ENCODE measurements at regions not wholly inside any gene's neighbourhood (a gene's known extent, or its start where the extent isn't known, plus 50 kb on each side); places are given as distances from the start of the nearest gene placed in this dataset.

GRCh38 chr11:20259506-20259905 lies 99.2 kb upstream of the DBX1 start:
- Histone ChIP-seq H3K36me3 (ENCODE audit: insufficient read depth, low read length) (no peaks in the 10 kb centered on the region), H3K27me3 (ENCODE audit: insufficient read depth, low read depth, low read length) (no peaks in the 10 kb centered on the region), H3K4me2 (ENCODE audit: low read length) (no peak overlapping the region), H3K4me3 (ENCODE audit: low read length) (no peak overlapping the region), H2AFZ (ENCODE audit: low read depth, low read length) (no peak overlapping the region), H4K20me1 (ENCODE audit: insufficient read depth) (no peaks in the 10 kb centered on the region), H3F3A (ENCODE audit: insufficient read depth, low read length, poor library complexity, severe bottlenecking) (no peaks in the 10 kb centered on the region), H3K9me2 (ENCODE audit: insufficient read depth, low read length) (no peaks in the 10 kb centered on the region), H3K27ac (ENCODE audit: low read length) (no peak overlapping the region), H3K9ac (ENCODE audit: low read length) (no peak overlapping the region), H3K79me2 (replicated peaks; ENCODE audit: insufficient read depth, low read length) (no peaks in the 10 kb centered on the region), H3K9me3 (ENCODE audit: low read length) (no peaks in the 10 kb centered on the region)
- TF ChIP-seq EP300 (conservative IDR thresholded peaks at IDR 0.05; ENCODE audit: poor library complexity, severe bottlenecking) = no peak
- no peak for TF ChIP-seq TAF1 (IDR thresholded peaks at IDR 0.05; ENCODE audit: low read depth)
- no peak for TF ChIP-seq SMC3 (conservative IDR thresholded peaks at IDR 0.05; ENCODE audit: poor library complexity)
- no peak for TF ChIP-seq REST (IDR thresholded peaks at IDR 0.05; ENCODE audit: borderline replicate concordance)
- TF ChIP-seq MXI1 (conservative IDR thresholded peaks at IDR 0.05; ENCODE audit: poor library complexity, severe bottlenecking) = no peak
- TF ChIP-seq POLR2AphosphoS5 (IDR thresholded peaks at IDR 0.05) = no peak

DNA sequence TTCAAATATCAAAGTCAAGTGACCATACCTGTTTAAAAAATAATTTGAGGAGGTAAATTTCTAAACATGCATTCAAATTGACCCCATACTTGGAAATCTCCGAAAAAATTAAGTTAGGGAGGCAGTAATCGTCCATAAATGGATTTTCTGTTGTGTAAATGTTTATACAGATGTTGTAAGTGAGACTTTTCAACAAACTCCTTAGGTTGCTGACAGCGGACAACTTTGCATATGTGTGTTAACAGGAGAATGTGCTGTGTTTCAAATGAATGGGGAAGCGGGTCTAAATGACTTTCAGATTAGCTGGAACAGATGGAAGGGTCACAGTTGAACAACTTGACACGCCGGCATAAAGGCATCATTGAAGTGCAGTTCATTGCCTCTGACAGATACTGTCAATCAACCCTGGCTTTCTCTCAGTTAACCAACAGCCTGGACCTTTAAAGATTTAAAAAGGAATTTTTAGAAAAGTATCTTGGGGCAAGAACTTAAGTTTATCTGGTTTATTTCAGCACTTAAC lies 98.2 kb upstream of the DBX1 start:
- no peaks in the 10 kb centered on the region for H4K20me1 ChIP-seq (ENCODE audit: insufficient read depth)

More for the DNA sequence above, 98.2 kb upstream of the DBX1 start:
- no peak for TF ChIP-seq RAD21 (conservative IDR thresholded peaks at IDR 0.05)
- no peak for TF ChIP-seq POLR2AphosphoS5 (IDR thresholded peaks at IDR 0.05)
- no peak for TF ChIP-seq SMC3 (conservative IDR thresholded peaks at IDR 0.05; ENCODE audit: poor library complexity)
- TF ChIP-seq MXI1 (conservative IDR thresholded peaks at IDR 0.05; ENCODE audit: poor library complexity, severe bottlenecking) = no peak
- no peak for TF ChIP-seq EZH2 (IDR thresholded peaks at IDR 0.05; ENCODE audit: borderline replicate concordance, insufficient read depth, low read length, poor library complexity, severe bottlenecking)
- no peak for TF ChIP-seq CTCF (IDR thresholded peaks at IDR 0.05; ENCODE audit: poor library complexity, severe bottlenecking)
- TF ChIP-seq TAF1 (IDR thresholded peaks at IDR 0.05; ENCODE audit: low read depth) = no peak
- no peak for TF ChIP-seq REST (IDR thresholded peaks at IDR 0.05; ENCODE audit: borderline replicate concordance)
- no peak for TF ChIP-seq EP300 (conservative IDR thresholded peaks at IDR 0.05; ENCODE audit: poor library complexity, severe bottlenecking)
- Histone ChIP-seq H3K79me2 (replicated peaks; ENCODE audit: insufficient read depth, low read length) (no peaks in the 10 kb centered on the region), H3K4me2 (ENCODE audit: low read length) (no peak overlapping the region), H3K9me3 (ENCODE audit: low read length) (no peaks in the 10 kb centered on the region), H2AFZ (ENCODE audit: low read depth, low read length) (no peak overlapping the region), H3K27ac (ENCODE audit: low read length) (no peak overlapping the region), H3K4me3 (ENCODE audit: low read length) (no peak overlapping the region), H3K27me3 (ENCODE audit: insufficient read depth, low read depth, low read length) (no peaks in the 10 kb centered on the region), H3K9me2 (ENCODE audit: insufficient read depth, low read length) (no peaks in the 10 kb centered on the region), H3K36me3 (ENCODE audit: insufficient read depth, low read length) (no peaks in the 10 kb centered on the region), H3K9ac (ENCODE audit: low read length) (no peak overlapping the region), H3F3A (ENCODE audit: insufficient read depth, low read length, poor library complexity, severe bottlenecking) (no peaks in the 10 kb centered on the region)

Measured in neural cell (in vitro differentiated cells).